ENCODE measurements at regions not wholly inside any gene's neighbourhood (a gene's known extent, or its start where the extent isn't known, plus 50 kb on each side); places are given as distances from the start of the nearest gene placed in this dataset.

DNA sequence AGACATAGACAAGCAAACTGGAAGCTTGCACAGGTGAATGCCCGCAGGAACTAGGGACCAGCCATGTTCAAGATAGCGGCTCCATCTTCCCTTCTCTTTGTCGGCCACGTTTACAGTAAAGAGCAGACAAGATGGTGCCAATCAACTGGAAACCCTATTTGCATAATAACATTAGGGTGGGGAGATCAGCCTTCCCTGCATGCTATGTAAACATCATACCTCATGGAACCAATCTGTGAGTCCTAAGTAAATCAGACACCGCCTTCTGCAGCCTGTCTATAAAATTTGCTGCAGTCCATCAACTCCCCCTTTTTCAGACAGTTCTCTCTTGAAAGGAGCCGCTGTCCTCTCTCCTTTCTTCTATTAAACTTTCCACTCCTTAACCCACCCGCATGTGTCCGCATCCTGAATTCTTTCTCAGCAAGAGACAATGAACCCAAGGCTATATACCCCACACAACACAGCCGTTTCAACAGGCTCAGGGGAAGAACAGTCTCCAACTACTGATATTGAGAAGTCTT, 384.4 kb downstream of the EIPR1 start:
- DNase-seq (ENCODE audit: low spot score): no peak

DNA sequence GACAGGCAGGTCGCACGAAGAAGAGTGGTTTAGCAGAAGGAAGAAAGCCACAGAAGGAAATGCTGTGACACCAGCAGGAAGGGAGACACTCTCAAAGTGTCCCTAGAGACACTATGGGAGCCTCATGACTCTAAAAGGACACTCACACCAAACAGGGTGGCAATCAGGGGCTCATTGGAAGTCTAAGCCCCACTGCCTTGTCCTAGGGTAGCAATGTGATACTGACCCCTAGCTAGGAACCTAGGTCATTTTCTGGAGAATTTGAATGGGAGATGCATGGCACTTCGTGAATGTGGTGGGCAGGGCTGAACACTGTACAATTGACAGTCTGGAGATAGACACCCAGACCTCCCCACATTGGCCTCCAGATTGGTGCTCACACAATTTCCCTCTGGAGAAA, 385.0 kb downstream of the EIPR1 start:
- DNase-seq (ENCODE audit: low spot score): no peak

DNA sequence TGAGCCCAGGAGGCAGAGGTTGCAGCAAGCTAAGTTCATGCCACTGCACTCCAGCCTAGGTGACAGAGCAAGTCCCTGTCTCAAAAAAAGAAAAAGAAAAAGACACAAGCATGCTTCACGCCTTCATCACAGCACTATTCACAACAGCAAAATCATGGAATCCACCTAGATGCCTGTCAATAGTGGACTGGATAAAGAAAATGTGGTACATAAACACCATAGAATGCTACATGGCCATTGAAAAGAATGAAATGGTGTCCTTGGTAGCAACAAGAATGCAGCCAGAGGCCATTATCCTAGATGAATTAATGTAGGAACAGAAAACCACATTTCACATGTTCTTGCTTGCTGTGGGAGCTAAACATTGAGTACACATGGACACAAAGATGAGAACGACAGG, 392.6 kb downstream of the EIPR1 start:
- no peak for DNase-seq (ENCODE audit: low spot score)

DNA sequence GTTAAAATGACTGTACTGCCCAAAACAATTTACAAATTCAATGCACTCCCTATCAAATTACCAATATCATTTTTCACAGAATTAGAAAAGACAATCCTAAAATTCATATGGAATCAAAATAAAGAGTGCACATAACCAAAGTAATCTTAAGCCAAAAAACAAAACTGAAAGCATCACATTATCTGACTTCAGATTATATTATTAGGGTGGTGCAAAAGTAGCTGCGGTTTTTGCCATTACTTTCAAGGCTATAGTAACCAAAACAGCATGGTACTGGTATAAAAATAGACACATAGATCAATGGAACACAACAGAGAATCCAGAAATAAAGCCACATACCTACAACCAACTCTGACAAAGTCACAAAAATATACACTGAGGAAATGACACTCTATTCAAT, 396.6 kb downstream of the EIPR1 start:
- DNase-seq (ENCODE audit: low spot score): no peak

DNA sequence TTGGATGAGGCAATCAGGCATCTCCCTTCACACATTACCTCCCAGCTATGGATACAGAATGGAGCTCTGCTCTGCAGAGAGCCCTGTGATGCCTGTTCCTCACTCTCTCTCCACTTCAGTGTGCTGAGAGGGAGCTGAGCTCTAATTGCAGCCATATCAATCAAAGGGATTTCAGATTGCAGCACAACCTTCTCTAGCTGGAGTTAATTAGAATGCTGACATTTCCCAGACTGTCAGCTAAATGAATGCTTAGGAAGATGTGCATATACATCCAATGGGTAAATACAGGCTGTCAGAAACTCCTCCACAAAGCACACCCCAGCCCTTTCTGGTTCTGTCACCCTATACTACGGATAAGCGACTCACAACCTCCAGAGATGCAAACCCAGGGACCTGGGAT, 402.6 kb downstream of the EIPR1 start:
- no peak for DNase-seq (ENCODE audit: low spot score)

DNA sequence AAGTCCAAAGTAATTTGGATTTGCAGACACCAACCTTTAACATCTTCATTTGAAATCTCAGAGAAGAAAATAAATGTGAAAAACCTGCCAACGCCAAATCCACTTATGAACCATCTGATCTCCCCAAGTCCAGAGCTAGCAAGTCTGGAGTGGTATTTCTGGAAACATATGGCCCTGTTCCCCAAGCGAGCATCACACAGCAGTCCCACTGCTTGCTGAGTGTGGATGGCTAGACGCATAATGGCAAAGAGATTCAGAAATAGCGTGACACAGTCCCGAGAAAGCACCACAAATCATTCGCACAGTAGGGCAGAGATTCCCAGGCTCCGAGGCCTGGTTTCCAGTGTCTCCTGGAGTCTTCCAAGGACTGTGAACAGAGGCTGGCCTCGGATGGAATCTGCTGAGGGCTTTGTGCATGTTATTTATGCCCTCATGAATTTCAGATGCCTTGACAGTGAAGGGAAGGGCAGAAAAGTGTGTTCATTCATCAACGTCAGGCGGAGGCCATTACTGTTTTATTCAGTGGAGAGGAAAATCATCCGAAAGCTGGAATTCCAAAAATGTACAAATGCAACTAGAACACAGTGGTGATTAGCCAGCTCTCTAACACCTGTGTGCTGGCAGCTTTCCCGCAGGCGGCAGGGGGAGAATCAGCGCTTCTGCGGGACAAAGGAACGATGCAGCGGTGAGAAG, 417.0 kb downstream of the EIPR1 start:
- DNase-seq (ENCODE audit: low spot score): no peak

DNA sequence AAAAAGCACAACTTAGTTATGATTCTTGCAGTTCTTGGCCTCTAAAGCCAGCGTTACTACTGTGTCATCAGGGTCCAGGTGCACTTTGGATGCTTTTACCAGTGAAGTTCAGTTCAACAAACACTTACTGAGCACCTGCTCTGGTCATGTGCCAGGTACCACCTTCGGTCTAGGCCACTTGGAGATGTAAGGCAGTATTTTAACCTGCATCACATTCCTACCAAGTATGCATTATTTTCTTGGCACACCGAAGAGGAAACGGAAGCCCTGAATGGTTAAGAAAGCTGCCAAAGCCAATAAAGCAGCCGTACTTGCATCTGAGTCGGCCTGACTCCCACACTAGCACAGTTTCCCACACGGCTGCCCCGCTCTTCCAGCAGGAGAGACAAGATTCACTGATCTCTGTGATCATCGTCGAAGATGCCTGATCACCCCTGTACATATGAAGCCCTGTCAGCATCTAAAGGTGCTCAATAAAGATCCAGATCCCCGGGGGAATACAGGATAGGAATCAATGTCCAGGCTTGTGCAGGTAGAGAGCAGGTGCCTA, 427.1 kb downstream of the EIPR1 start:
- no peak for DNase-seq (ENCODE audit: low spot score)

DNA sequence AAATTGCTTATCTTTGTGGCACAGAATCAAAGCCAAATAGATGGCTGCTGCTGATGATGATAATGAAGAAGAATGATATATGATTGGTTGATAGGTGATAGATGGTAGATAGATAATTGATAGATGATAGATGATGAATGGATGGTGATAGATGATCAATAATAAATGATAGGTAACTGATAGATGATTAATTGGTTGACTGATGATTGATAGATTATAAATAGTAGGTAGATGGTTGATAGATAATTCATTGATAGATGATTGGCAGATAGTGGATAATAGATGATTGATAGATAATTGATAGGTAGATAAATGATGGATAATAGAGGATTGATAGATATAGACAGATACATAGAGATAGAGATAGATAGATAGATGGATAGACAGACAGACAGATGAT, 430.2 kb downstream of the EIPR1 start:
- DNase-seq (ENCODE audit: low spot score): no peak

DNA sequence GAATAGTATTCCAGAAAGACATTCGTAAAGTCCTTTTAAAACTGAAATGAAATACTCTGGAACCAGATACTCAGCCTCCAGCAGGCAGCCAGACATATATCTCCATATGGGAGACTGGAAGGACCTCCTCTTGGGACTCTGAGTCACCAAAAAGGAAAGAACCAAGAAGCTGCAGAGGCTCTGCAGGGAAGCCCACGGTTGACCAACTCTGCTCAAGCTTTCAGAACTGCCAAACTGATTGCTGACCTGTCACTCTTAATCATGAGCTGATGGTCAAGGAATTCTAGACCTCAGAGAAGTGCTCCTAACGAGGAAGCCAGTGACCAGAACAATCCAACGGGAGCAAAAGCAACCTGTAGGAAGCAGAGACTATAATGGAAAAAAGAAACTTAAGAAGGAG, 434.7 kb downstream of the EIPR1 start:
- DNase-seq (ENCODE audit: low spot score): no peak

DNA sequence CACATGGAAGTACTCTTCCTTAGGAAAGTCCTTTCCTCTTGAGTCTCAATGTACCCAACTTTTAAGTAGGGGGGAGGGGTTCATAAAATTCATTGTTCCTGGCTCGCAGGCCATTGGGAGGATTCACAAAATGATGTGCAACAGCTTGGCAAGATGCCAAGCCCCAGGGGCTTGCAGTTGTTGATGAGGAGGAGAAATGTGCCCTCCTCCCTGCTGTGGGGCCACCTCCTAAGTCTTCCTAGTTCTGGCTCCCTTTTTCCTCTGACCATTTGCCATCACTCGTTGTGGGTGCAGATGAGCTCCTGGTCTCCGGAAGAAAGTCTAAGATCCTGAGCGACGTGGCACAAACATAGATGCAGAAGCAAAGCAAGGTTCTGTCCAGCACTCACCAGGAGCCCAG, 435.4 kb downstream of the EIPR1 start:
- no peak for DNase-seq (ENCODE audit: low spot score)

DNA sequence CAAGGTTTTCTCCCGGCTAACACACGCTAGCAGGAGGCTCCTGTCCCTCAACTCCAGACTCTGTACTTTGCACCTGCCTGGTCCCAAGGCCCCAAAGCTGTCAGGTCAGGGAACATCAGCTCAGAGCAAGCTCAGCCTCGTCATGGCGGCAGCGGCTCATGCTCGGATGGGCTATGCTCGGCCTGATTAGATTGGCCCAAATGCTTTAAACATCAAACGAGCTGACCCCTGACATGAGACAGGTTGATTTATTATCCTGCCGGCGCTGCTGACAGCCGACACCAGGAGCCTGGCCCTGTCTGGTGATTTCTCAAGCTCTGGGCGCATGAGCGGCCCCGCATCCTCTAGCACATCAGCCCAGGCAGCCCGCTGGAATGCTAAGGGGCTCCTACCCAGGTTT, 436.4 kb downstream of the EIPR1 start:
- peak; percentile 12 for DNase-seq (ENCODE audit: low spot score)

DNA sequence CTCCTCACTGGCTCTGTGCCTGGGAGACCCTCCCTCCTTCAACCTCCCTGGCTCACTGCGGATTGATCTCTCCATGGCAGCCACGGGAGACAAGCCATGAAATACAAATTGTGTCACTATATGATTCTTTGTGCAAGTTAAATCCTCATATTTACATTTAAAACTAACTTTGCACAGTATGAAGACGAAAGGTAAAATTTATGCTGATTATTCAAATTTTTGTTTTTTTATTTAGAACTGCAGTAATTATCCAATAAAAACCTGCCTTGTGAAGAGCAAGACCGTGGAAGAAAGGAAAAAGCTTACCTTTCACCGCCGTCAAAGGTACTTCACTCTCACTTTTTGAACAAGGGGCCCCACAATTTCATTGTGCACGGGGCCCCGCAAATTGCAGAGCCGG, 436.9 kb downstream of the EIPR1 start:
- DNase-seq (ENCODE audit: low spot score): no peak

DNA sequence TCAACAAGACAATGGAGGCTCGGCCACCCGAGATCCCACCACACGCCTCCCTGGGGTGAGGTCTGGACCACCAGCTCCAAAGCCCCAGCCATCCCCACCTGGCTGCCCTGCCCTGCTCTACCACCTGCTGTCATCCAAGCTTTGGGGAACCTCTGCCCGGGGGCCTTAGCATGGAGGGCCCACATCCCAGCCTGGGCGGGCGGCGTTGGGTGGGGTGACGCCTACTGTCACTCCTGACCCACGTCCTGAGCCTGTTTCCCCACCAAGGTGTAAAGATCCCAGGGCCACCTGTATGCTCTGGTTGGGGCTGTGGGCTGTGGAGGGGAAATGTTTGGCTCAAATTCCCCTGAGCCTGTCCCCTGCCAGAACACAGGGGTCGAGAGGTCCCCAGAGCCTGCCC, 437.6 kb downstream of the EIPR1 start:
- no peak for DNase-seq (ENCODE audit: low spot score)

DNA sequence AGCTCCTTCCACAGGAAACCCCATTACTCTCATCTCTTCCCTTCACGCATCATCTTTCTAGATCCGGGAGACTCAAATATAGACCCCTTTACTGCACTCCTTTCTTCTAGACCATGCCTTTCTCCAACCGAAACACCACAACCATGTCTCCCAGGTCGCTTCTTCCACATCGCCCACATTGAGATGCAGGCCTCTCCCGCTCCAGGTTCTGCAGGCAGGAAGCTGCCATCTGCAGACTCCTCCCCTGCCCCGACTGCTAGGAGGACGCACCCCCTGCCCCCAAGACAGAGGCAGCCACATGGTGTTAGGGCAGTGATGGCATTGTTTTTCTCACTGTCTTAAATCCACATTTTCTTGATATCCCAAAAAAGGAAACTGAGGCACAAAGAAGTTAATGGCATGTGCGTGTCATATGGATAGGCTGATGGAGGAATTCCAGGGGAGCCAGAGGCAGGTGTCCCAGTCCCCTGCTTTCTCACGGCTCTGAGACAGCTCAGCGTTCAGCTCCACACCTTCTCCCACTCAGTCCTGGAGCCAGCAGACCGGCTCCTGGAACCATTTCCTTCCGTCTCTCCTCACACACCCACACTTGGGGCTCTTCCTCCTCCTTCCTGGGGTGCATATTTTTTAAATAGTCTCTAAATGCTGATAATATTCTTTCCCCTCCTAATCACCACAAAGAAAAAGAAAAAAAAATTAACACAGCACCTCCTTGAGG, 438.4 kb downstream of the EIPR1 start:
- no peak for DNase-seq (ENCODE audit: low spot score)

DNA sequence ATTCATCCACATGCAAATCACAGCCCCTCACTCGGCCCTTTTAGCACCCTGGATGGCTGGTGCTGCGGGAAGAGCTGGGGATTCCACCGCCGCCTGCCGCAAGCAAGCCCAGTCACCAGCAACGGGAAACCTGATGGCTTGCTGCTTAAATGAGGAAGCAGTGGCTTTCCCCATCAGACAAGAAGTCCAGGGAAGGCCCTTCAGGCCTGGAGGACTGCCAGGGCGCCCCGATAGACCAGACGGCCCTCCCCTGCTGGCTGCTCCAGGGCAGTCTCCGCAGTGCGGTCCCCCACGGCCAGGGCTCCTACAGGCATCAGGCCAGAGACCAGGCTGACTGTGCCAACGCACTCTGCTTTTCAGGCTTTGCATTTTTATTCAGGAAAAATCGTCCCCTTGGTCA, 439.1 kb downstream of the EIPR1 start:
- no peak for DNase-seq (ENCODE audit: low spot score)

DNA sequence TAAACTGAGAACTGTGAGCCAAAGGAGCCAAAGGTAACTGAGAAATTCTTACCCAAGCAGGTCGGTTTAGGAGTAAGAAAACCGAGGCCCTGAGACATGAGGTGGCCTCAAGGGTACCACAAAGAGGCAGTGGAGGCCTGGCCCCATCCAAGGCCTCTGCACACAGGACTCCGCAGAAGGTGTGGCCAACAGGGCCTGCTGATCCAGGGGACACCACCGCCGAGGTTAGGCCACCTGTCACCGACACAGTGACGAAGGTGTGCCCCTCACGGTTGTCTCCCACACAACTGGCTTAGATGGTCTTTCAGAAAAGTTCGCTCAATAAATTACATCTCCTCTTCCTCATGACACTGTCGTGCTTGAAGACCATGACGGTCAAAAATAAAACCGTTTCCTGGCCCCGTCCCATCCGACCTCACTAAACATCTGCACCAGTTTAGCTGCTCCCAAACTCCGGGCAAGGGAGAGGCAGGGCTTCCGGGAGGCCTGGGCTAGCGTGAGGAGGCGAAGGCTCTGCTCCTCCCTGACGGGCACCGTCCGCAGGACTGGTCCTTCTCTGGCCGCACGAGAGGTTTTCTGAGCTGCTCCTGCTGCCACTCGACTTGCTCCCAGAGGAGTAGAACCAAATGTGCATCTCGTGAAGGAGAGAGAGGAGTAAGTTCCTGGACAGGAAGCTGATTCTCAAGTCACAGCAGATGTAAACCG, 442.0 kb downstream of the EIPR1 start:
- DNase-seq (ENCODE audit: low spot score): no peak

DNA sequence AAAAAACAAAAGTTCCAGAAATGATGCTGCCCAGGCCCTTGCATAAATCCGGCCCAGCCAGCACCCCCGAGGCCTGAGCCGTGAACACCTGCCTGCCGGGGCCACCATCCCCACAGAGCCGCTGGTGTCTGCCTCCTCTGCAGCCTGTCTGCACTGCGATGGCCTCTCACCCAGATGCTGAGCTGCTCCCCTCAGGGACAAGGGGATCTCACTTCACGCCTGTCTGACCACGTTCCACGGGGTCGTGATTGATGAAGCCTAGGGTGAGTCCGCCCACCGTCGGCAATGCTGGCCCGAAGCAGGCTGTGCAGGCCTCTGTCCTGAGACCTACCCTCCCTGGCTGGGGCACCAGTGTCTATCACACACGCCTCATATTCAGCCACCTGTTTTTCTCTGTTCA, 444.2 kb downstream of the EIPR1 start:
- DNase-seq (ENCODE audit: low spot score): no peak

DNA sequence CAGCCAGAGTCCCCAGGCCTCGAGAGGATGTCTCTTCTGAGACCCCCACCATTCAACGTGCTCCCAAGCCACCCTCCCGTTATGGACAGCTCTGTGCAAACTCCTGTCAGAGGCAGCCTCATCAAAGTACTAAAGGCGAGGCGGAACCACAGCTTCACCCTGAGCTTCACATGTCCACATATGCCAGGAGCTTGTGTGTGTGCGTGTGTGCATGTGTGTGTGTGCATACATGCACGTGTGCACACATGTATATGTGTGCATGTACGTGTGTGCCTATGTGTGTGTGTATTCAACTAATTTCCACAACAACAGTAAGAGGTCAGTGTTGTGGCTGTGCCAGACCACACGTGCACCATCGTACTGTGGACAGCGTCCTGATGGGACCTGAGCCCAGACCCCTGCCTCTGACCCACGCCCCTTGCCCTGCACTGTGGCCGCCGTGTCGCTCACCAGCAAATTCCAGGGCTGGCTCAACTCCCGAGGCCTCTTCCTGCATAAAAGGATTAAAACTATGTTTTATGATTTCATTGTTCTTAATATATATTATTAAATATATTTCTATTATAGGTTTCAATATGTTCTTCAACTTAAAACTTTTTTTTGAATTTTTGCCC, 444.8 kb downstream of the EIPR1 start:
- DNase-seq (ENCODE audit: low spot score): no peak

DNA sequence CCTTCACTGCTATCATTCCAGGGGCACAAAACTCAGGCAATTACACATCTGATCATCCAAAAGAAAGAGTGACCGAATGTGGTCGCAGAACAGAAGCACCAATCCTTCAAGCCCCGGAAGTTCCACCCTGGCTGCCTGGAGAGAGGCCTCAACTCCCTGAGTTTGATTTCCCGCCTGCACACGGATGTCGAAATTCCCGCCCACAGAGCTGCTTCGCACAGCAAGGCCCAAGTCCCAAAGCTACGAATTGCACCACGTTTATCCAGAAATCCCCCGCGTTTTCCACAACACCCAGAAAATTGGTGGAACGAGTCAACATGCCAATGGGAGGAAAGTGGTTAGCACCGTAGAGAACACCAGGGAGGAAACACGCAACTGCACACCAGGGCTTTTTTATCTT, 445.4 kb downstream of the EIPR1 start:
- DNase-seq (ENCODE audit: low spot score): no peak

DNA sequence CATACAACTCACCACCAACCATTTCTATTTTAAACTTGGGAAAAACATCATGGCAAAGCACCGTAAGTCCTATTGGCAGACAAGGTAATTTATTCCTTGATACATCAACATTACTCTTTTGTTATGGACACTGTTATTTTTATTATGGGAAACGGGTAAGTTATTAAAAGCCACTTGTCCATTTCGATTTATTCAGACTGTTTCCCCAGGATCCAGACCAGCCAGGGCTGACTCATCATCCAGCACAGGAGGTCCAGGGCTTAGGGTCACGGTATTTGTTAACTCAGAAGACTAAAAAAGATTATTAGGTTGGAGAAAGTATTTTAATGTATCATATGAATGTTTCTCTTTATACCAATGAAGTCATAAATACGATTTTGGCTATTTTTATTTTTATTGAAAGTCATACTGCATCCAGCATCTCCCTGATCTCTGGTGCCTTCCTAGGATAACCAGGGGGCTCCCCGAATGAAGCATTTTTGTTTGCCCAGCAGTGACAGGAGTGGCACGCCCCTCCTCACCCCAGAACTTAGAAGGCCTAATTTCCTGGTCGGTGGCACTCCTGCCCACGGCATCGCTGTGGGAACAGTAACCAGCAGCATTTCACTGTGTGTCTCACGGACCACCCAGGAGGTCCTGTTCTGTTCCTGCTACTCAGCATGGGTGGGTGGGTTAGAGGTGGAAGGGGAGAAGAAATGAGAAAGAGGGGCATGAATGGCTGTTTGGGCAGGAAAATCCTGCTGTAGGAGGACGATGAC, 446.1 kb downstream of the EIPR1 start:
- no peak for DNase-seq (ENCODE audit: low spot score)

DNA sequence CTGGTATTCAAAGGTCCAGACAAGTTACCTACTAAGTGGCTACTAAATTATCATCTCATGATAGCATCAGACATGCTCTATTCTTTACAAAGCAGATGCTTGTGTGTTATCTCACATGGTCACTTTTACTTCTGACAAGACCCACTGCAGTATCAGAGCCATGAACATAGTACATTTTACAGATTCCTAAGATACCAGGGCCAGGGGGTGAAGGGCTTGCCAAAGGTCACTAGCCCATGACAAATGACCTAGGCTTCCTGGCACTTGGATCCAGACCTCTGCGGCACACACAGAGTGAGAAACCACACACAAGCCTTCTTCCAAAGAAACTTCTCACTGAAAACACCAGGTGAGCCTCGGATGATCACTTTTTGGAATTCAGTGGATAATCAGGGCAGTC, 446.8 kb downstream of the EIPR1 start:
- no peak for DNase-seq (ENCODE audit: low spot score)

DNA sequence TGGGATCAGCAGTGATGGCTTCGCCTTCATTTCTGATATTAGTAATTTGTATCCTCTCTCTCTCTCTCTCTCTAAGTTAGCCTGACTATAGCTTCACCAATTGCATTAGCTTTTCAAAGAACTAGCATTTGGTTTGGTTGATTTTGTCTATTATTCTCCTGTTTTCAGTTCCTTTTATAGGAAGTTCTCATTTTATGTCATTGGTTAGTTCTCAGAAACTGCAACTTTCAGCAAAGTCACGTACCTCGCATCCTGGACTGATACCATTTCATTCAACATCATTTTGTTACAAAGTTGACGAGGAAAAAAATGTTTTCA, 450.8 kb downstream of the EIPR1 start:
- DNase-seq (ENCODE audit: low spot score): no peak

Measured in HuH-7 (cell line).